GM03348 (cell line): ENCODE measurements at regions not wholly inside any gene's neighbourhood (a gene's known extent, or its start where the extent isn't known, plus 50 kb on each side); places are given as distances from the start of the nearest gene placed in this dataset.
"Not testable (repeated sequence)": the region's sequence is repeated elsewhere in the genome, so short reads cannot be mapped to it uniquely, and the experiment has no call there.

Source experiments
- DNase-seq: peaks from one replicate; pipeline ENCODE4 v3.0.0; 2012; ENCODE audit warnings: low spot score

DNA sequence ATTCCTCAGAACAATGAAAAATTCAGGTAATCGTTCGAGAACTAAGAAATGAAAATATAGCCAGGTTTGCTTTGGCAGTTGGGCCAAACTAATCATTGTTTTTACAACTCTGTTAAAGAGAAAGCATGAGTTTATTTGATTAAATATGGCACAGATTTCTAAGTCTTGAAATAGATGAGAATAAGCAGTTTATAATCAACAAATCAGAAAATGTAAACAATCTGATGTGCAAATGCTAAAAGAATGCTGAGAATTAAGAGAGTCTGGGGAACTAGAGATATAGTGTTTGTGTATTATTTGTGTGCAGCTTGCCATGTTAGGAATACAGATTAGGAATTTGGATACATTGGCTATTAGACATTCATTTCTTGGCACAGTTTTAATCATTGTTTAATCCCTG lies 212.5 kb downstream of the TANC2 start:
- DNase-seq, result peak; percentile 37

DNA sequence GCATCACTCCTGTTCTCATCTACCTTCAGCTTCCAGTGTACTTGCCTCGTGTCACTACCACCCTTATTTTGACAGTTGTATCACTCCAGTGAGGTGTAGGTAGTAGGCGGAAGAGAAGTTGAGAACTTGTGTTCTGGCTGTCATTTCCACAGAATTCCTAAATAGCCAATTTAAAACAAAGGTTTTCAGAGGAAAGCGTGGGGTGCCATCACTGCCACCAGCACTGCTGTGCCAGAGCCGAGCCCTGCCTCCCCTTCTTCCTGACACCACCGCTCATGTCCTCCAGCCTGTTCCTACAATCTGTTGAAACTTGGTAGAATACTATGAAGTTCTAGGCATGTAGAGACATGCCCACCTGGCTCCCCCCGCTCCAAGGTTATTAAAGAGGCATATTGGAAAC lies 215.8 kb downstream of the TANC2 start:
- no peak for DNase-seq

DNA sequence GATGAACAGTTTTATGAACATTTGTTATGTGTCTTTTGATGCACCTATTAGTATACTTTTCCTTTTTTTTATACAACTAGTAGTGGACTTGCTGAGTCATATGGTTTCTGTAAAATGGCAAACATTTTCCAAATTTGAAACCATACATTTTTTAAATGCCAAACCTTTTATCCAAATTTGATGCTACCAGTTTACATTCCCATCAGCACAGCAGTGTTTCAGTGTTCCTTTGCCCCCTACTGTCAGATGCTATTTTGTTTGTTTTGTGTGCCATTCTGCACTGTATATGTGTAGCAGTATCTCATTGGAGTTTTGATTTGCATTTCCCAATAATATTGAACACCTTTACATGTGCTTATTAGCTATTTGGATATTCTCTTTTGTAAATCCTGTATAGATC lies 219.4 kb downstream of the TANC2 start:
- DNase-seq, result no peak

DNA sequence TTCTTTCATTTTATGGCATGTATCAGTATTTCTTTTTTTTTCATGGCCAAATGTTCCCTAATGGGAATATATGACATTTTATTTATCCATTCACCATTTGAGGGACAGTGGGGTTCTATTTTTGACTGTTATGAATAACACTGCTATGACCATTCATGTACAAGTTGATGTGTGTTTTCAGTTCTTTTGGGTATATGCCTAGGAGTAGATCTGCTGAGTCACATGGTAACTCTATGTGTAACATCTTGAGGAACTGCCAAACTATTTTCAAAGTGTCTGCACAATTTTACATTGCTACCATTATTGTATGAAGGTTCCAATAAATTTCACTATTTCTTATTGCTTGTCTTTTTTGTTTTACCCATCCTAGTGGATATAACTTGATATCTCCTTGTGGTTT lies 223.0 kb downstream of the TANC2 start:
- peak; percentile 28 for DNase-seq

DNA sequence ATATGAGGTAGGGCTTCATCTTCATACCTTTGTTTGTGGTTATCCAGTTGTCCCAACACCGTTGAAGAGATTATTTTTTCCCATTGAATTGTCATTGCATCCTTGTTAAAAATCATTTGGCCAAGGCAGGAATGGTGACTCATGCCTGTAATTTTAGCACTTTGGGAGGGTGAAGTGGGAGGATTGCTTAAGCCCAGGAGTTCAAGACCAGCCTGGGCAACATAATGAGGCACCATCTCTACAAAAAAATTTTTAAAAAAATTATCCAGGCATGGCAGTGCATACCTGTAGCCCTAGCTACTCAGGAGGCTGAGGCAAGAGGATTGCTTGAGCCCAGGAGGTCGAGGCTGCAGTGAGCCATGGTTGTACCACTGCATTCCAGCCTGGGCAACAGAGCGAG lies 223.9 kb downstream of the TANC2 start:
- no peak for DNase-seq

DNA sequence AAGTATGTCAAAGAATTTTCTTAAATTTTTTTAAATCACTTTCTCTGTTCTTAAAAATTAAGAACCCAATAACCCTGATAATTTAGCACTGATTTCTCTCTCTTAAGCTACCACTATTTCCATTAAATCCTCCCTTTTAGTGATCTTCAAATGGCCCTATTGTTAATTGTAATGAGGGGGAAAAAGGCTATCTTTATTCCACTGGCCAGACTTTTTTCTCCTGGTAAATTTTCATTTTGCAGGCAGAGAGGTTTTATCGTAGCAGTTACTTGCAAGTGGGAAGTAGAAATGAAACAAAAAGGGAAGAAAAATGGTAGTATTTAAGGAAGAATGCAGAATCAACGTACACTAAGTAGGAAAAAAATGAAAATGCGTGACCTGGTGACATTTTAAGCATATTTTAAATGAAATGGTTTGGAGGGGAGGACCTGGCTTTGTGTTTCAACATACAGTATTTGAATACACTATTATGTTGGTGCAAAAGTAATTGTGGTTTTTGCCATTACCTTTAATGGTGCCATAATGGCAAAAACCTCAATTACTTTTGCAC lies 224.9 kb downstream of the TANC2 start:
- no peak for DNase-seq

DNA sequence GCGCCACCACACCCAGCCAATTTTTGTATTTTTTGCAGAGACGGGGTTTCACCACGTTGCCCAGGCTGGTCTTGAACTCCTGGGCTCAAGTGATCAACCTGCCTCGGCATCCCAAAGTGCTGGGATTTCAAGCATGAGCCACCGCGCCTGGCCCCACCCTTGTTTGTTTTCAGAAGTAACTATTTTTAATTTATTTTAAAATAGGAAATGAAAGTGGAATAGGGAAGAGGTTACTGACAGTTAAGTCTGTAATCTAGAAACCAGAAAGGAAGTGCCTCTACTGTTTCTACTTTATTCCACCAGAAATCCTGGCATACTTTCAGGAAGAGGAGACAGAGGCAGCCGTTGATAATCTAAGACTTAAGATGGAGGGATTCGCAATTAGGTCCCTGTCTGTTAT lies 225.6 kb downstream of the TANC2 start:
- DNase-seq, result no peak

DNA sequence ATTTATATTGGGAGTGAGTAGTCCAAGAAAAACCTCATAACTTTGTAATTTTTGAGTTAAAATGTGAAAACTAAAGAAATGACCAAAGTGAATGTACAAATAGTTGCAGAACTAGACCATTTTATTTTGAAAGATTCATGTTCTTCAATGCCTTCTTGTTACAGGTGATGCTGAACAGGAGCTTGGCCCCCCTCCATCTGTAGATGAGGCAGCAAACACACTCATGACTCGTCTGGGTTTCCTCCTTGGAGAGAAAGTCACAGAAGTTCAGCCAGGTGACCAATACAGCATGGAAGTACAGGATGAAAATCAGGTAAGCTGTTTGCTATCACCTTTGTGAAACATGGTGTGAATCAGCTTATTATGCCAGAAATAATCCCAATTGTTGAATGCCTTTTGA lies 227.8 kb downstream of the TANC2 start:
- DNase-seq, result no peak

DNA sequence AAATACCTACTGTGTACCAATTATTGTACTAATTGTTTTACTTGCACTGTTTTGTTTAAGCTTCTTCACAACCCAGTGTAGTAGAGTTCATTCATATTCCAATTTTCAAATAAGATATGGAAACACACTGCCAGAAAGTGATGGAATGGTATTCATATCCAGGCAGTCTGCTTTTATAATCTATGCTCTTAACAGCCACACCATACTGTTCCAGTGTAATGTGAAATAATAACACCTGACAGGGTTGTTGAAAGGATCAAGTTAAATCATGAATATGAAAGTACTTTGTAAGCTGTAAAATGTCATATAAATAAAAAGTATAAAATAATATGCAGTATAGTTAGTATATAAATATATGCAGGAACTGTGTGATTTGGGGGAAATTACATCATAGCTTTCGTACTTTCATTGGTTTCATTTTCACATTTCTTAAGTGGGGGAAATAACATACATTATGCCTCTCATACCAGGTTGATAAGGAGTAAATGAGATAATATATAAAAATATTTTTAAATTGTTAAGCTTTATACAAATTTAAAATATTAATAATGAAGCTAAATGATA lies 230.8 kb downstream of the TANC2 start:
- no peak for DNase-seq

DNA sequence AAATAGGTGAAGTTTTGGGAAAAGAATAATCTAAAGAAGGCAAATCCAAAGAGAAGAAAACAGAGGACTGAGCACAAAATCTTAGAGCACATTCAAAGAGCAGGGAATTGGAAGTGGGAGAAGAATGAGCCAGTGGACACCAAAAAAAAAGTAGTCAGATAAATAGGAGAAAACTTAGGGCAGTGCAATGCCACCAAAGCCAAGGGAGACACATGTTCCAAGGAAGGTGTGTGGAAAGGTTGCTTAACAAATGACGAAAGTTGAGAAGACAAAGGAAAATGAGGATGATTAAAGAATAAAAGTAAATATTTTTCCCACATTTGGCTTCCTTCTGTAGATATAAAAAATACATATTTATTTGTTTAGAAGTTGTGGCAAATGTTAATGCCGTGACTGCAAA lies 237.6 kb downstream of the TANC2 start:
- DNase-seq, result no peak

DNA sequence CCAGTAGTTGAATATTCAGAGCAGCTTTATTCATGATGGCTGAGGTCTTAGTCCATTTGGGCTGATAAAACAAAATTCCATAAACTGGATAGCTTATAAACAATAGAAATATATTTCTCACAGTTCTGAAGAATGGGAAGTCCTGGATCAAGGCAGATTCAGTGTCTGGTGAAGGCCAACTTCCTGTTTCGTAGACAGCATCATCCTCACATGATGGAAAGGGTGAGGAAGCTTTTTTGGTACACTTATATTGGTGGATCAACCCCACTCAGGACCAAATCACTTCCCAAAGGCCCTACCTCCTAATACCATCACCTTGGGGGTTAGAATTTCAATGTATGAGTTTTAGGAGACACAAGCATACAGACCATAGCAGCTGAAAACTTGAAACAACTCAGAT lies 224.2 kb downstream of the CYB561 start:
- DNase-seq, result no peak

DNA sequence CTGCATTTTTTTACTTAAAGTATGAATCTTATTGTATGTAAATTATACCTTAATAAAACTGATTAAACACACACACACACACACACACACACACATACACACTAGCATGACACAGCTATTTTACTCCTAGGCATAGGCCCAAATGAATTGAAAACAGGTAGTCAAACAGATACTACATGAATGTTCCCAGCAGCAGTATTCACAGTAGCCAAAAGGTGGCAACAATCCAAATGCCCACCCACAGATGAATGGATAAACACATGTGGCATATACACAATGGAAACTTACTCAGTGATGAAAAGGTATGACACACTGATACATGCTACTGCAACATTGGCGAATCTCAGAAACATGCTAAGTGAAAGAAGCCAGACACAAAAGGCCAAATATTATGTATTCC lies 223.5 kb downstream of the CYB561 start:
- DNase-seq, result no peak

DNA sequence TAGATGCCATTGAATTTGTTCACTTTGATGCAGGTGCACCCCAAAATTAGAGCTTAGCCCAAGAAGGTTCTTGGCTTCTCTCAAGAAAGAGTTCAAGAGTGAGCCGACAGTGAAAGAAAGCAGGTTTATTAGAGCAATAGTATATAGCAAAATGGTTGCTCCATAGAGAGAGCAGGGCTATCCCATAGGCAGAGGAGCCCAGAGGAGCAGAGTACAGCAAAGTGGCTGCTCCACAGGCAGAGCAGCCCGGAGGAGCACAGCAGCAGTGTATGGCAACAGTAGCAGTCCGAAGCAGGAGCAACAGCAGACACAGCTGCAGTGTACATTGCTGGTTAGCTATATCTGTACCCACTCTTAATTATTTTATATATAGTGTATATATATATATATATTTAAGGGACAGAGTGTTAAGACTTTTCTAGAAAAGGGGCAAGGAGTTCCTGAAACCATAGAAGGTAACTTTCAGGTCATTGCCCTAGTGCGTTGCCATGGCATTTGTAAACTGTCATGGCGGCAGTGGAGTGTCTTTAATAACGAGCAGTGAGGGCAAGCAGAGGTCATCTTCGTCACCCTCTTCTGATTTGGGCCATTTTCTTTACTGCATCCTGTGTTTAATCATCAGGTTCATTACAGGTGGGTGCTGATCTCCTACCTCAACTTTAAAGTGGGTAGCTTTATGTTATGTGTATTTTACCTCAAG lies 222.7 kb downstream of the CYB561 start:
- no peak for DNase-seq

DNA sequence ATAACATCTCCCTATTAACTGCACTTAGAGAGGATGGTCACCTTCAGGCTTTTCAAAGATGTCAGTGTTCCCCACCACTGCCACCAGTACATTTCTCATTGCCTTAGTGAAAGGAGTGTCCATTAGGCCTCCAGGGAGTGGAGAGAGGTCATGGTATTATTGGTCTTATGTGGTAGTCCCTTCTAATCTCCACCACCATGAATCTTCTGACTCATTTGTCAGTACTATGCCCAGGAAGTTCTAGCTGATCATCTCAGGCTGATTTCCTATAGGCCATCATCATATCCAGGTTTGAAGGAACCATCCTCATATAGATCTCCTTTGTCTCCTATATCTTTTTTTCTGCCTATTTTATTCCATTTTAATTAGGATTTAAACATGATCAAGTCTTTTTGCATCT lies 221.5 kb downstream of the CYB561 start:
- no peak for DNase-seq

DNA sequence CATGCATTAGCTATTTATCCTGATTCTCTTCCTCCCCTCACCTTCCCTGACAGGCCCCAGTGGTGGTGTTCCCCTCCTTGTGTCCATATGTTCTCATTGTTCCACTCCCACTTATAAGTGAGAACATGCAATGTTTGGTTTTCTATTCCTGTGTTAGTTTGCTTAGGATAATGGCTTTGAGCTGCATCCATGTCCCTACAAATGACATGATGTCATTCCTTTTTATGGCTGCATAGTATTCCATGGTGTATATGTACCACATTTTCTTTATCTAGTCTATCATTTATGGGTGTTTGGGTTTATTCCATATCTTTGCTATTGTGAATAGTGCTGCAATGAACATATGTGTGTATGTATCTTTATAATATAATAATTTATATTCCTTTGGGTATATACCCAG lies 219.4 kb downstream of the CYB561 start:
- DNase-seq, result not testable (repeated sequence)

DNA sequence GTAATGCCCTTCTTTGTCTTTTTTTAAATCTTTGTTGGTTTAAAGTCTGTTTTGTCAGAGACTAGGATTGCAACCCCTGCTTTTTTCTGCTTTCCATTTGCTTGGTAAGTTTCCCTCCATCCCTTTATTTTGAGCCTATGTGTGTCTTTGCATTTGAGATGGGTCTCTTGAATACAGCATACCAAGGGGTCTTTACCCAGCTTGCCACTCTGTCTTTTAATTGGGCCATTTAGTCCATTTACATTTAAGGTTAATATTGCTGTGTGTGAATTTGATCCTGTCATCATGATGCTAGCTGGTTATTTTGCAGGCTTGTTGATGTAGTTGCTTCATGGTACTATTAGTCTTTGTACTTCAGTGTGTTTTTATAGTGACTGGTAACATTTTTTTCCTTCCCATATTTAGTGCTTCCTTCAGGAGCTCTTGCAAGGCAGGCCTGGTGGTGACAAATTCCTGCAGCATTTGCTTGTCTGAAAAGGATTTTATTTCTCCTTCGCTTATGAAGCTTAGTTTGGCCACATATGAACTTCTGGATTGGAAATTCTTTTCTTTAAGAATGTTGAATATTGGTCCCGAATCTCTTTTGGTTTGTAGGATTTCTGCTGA lies 215.0 kb downstream of the CYB561 start:
- not testable (repeated sequence) for DNase-seq

DNA sequence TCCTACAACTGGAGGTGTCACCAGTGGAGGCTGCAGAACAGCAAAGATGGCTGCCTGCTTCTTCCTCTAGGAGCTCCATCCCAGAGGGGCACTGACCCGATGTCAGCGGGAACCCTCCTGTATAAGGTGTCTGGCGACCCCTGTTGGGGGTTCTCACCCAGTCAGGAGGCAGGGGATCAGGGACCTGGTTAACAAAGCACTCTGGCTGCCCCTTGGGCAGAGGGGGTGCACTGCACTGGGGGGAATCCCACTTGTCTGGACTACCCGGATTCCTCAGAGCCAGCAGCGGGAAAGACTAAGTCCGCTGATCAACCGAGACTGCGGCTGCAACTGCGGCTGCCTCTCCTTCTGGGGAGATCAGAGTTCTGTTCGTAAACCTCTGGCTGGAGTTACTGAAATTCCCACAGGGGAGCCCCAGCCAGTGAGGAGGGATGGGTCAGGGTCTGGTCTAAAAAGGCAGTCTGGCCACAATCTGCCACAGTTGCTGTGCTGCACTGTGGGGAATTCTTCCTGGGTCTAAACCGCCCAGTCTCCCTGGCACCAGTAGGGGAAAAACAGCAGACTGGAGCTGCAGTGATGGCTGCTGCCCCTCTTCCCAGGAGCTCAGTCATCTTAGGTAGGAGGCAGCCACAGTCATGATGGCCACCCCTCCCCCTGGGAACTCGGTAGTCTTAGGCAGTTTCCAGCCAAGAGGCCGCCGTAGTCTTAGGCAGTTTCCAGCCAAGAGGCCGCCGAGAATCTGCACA lies 213.4 kb downstream of the CYB561 start:
- DNase-seq, result no peak

DNA sequence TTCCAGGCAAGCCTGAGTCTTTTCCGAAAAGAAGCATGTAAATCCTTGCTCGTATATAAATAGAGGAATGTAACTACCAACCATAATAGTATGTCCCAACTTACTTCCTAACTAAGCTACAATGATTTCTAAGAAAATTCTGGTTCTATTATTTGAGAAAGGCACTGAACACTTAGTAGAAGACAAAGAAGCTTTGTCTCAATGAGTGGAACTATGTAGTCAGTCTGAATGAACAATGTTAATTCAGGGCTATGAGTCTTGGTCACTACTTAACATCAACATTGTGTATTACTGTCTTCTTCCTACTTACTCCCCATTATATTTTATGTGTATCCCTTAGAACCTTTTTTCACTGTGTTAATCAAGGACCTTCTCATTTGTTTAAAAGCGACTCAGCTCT lies 206.0 kb downstream of the CYB561 start:
- no peak for DNase-seq

DNA sequence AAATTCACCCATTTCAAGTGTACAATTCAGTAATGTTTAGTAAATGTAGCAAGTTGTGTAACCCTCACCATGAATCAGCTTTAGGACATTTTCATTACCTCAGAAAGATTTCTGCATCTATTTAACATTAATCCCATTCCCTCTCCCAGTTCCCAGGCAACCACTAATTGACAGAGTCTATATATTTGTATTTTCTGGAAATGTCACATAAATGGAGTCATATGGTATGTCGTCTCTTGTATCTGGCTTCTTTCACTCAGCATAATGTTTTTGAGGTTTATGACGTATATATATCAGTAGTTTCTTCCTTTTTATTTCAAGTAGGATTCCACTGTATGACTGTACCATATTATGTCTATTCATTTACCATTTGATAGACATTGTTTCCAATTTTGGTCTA lies 199.8 kb downstream of the CYB561 start:
- no peak for DNase-seq

DNA sequence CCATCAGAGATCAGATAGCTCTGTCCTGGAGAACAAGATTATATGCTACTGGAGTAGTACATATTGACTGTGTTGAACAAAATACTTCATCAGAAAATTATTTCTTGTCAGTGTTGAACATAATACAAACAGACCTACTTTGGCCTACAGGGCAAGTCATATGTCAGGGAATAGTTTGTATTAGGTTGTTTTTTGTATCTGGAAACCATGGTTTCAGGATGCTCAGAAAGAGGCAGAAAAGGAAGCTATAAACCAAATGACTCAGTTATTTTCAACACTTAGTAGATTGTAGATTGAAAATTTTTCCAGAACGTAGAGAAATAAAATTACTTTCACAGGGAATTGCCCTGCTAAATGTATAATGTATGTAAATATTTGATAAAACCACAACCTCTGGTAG lies 198.4 kb downstream of the CYB561 start:
- no peak for DNase-seq

DNA sequence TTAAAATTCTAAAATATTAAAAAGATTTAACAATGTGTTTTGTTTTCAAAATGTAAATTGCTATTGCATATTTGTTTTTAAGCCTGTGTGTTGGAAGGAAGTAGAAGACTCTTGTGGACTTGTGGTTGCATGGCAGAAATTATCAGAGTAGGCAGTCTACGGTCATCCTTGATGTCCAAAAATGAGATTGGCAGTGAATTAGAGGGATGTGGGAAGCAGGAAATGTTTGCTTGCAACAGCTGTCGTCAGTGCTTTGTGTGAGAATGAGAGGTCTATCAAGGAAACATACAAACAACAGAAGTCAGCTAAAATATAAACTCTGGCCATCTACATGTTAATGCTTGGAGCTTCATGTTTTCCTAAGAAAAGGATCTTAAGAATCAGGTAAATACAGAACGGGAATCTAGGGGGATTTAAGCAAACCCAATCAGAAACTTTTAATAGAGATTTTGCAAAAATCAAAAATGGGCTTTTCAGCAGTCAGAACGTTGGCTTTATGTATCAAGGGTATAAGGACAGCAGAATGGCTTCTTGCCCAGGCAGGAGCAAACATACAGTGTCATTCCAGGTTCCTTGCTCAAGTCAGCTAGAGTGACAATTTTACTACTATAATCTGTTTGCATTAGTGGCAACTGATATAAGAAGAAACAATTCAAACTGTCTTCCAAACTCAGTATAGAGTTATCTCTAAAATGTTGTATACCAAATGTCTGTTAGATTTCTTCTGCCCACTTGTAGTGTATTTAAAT lies 196.7 kb downstream of the CYB561 start:
- peak; percentile 14 for DNase-seq

DNA sequence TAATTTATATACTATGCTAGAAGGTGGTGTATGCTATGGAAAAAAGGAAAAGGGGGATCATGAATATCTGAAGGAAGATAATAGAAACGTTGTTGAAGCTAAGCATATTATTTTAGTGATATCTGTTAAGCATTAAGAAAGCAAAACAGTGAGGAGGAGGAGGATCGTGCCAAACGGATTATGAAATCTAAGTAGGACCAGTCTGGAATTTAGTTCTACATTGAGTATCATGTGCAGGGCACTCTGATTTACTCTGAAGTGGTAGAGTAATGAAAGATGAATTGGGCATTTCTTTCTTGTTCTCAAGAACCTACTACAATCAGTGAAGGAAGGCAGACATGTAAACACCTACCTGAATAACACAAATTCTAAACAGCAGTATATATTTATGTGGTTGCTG lies 195.3 kb downstream of the CYB561 start:
- peak; percentile 56 for DNase-seq
